ENCODE measurements at regions not wholly inside any gene's neighbourhood (a gene's known extent, or its start where the extent isn't known, plus 50 kb on each side); places are given as distances from the start of the nearest gene placed in this dataset.

DNA sequence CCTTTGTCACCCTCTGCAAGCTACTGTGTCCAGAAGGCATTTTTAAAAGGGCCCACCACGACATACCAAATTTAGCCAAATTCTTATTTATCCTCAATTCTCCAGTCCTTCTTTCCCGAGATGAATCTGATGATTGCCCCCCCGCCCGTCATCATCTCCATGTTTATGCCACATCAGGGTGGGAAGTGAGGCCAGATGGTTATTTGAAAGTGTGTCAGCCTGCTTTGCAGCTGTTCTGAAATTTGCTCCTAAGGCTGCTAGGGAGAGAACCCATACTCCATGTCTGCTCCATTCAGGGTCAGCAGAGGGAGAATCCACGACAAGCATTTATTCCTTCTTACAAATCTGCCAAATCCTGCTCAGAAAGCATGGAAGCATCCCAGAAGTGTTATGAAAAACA lies 337.8 kb downstream of the ADAMTS20 start:
- TF ChIP-seq, protein P1, sequence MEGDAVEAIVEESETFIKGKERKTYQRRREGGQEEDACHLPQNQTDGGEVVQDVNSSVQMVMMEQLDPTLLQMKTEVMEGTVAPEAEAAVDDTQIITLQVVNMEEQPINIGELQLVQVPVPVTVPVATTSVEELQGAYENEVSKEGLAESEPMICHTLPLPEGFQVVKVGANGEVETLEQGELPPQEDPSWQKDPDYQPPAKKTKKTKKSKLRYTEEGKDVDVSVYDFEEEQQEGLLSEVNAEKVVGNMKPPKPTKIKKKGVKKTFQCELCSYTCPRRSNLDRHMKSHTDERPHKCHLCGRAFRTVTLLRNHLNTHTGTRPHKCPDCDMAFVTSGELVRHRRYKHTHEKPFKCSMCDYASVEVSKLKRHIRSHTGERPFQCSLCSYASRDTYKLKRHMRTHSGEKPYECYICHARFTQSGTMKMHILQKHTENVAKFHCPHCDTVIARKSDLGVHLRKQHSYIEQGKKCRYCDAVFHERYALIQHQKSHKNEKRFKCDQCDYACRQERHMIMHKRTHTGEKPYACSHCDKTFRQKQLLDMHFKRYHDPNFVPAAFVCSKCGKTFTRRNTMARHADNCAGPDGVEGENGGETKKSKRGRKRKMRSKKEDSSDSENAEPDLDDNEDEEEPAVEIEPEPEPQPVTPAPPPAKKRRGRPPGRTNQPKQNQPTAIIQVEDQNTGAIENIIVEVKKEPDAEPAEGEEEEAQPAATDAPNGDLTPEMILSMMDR (IDR thresholded peaks at IDR 0.05) = no peak
- TF ChIP-seq, protein P2, sequence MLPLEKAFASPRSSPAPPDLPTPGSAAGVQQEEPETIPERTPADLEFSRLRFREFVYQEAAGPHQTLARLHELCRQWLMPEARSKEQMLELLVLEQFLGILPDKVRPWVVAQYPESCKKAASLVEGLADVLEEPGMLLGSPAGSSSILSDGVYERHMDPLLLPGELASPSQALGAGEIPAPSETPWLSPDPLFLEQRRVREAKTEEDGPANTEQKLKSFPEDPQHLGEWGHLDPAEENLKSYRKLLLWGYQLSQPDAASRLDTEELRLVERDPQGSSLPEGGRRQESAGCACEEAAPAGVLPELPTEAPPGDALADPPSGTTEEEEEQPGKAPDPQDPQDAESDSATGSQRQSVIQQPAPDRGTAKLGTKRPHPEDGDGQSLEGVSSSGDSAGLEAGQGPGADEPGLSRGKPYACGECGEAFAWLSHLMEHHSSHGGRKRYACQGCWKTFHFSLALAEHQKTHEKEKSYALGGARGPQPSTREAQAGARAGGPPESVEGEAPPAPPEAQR (CRISPR knock-in tag; IDR thresholded peaks at IDR 0.05) = no peak
- TF ChIP-seq, protein P3, sequence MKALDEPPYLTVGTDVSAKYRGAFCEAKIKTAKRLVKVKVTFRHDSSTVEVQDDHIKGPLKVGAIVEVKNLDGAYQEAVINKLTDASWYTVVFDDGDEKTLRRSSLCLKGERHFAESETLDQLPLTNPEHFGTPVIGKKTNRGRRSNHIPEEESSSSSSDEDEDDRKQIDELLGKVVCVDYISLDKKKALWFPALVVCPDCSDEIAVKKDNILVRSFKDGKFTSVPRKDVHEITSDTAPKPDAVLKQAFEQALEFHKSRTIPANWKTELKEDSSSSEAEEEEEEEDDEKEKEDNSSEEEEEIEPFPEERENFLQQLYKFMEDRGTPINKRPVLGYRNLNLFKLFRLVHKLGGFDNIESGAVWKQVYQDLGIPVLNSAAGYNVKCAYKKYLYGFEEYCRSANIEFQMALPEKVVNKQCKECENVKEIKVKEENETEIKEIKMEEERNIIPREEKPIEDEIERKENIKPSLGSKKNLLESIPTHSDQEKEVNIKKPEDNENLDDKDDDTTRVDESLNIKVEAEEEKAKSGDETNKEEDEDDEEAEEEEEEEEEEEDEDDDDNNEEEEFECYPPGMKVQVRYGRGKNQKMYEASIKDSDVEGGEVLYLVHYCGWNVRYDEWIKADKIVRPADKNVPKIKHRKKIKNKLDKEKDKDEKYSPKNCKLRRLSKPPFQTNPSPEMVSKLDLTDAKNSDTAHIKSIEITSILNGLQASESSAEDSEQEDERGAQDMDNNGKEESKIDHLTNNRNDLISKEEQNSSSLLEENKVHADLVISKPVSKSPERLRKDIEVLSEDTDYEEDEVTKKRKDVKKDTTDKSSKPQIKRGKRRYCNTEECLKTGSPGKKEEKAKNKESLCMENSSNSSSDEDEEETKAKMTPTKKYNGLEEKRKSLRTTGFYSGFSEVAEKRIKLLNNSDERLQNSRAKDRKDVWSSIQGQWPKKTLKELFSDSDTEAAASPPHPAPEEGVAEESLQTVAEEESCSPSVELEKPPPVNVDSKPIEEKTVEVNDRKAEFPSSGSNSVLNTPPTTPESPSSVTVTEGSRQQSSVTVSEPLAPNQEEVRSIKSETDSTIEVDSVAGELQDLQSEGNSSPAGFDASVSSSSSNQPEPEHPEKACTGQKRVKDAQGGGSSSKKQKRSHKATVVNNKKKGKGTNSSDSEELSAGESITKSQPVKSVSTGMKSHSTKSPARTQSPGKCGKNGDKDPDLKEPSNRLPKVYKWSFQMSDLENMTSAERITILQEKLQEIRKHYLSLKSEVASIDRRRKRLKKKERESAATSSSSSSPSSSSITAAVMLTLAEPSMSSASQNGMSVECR (CRISPR knock-in tag; IDR thresholded peaks at IDR 0.05; ENCODE audit: borderline replicate concordance) = no peak
- TF ChIP-seq, protein P4, sequence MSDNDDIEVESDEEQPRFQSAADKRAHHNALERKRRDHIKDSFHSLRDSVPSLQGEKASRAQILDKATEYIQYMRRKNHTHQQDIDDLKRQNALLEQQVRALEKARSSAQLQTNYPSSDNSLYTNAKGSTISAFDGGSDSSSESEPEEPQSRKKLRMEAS (CRISPR knock-in tag; IDR thresholded peaks at IDR 0.05) = no peak
- TF ChIP-seq ELF4 (CRISPR knock-in tag; IDR thresholded peaks at IDR 0.05; ENCODE audit: low read depth) (no peak), SMAD3 (CRISPR knock-in tag; IDR thresholded peaks at IDR 0.05; ENCODE audit: borderline replicate concordance) (no peak), ESRRA (CRISPR knock-in tag; IDR thresholded peaks at IDR 0.05; ENCODE audit: borderline replicate concordance) (no peak), TP53 (CRISPR knock-in tag; IDR thresholded peaks at IDR 0.05) (no peak), ZBTB21 (CRISPR knock-in tag; IDR thresholded peaks at IDR 0.05; ENCODE audit: borderline replicate concordance) (no peak)
- TF ChIP-seq, protein P5, sequence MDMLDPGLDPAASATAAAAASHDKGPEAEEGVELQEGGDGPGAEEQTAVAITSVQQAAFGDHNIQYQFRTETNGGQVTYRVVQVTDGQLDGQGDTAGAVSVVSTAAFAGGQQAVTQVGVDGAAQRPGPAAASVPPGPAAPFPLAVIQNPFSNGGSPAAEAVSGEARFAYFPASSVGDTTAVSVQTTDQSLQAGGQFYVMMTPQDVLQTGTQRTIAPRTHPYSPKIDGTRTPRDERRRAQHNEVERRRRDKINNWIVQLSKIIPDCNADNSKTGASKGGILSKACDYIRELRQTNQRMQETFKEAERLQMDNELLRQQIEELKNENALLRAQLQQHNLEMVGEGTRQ (CRISPR knock-in tag; IDR thresholded peaks at IDR 0.05) = no peak
- TF ChIP-seq, protein P6, sequence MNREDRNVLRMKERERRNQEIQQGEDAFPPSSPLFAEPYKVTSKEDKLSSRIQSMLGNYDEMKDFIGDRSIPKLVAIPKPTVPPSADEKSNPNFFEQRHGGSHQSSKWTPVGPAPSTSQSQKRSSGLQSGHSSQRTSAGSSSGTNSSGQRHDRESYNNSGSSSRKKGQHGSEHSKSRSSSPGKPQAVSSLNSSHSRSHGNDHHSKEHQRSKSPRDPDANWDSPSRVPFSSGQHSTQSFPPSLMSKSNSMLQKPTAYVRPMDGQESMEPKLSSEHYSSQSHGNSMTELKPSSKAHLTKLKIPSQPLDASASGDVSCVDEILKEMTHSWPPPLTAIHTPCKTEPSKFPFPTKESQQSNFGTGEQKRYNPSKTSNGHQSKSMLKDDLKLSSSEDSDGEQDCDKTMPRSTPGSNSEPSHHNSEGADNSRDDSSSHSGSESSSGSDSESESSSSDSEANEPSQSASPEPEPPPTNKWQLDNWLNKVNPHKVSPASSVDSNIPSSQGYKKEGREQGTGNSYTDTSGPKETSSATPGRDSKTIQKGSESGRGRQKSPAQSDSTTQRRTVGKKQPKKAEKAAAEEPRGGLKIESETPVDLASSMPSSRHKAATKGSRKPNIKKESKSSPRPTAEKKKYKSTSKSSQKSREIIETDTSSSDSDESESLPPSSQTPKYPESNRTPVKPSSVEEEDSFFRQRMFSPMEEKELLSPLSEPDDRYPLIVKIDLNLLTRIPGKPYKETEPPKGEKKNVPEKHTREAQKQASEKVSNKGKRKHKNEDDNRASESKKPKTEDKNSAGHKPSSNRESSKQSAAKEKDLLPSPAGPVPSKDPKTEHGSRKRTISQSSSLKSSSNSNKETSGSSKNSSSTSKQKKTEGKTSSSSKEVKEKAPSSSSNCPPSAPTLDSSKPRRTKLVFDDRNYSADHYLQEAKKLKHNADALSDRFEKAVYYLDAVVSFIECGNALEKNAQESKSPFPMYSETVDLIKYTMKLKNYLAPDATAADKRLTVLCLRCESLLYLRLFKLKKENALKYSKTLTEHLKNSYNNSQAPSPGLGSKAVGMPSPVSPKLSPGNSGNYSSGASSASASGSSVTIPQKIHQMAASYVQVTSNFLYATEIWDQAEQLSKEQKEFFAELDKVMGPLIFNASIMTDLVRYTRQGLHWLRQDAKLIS (CRISPR knock-in tag; IDR thresholded peaks at IDR 0.05; ENCODE audit: borderline replicate concordance) = no peak
- TF ChIP-seq, protein P7, sequence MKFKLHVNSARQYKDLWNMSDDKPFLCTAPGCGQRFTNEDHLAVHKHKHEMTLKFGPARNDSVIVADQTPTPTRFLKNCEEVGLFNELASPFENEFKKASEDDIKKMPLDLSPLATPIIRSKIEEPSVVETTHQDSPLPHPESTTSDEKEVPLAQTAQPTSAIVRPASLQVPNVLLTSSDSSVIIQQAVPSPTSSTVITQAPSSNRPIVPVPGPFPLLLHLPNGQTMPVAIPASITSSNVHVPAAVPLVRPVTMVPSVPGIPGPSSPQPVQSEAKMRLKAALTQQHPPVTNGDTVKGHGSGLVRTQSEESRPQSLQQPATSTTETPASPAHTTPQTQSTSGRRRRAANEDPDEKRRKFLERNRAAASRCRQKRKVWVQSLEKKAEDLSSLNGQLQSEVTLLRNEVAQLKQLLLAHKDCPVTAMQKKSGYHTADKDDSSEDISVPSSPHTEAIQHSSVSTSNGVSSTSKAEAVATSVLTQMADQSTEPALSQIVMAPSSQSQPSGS (CRISPR knock-in tag; IDR thresholded peaks at IDR 0.05; ENCODE audit: borderline replicate concordance, low read depth) = no peak

Data from WTC11 (cell line).